Peyer's patch (tissue), 4 donors: ENCODE measurements at regions not wholly inside any gene's neighbourhood (a gene's known extent, or its start where the extent isn't known, plus 50 kb on each side); places are given as distances from the start of the nearest gene placed in this dataset.

Experiments
- DNase-seq, 3 donors: peaks; one replicate each; pipeline ENCODE4 v3.0.0-alpha.2; 2017 to 2019
- H3K27ac ChIP-seq, 4 donors: fragments of 200-600 bp; sonication (generic); one replicate each; pipeline ENCODE4 v1.5.1; 2016 to 2019
- H3K27me3 ChIP-seq, 2 donors: fragments of 200-600 bp; sonication (generic); one replicate each; pipeline ENCODE4 v1.5.1; 2019
- H3K36me3 ChIP-seq, 3 donors: fragments of 200-600 bp; sonication (generic); one replicate each; pipeline ENCODE4 v1.5.1; 2016 to 2019
- H3K4me1 ChIP-seq, 4 donors: fragments of 200-600 bp; sonication (generic); one replicate each; pipeline ENCODE4 v1.5.1; 2016 to 2019
- H3K4me3 ChIP-seq, 4 donors: fragments of 200-600 bp; sonication (generic); 1 replicate in 3 of 4; 2 replicates in 1 of 4; pipeline ENCODE4 v1.5.1; 2016 to 2019; ENCODE audit warnings: mild to moderate bottlenecking in 1 of 4
- H3K9me3 ChIP-seq, 4 donors: fragments of 200-600 bp; sonication (generic); one replicate each; pipeline ENCODE4 v1.5.1; 2016 to 2019; ENCODE audit warnings: mild to moderate bottlenecking in 1 of 4
- CTCF ChIP-seq, 6 experiments: fragments of 450-650 bp in 4 of 6; fragments of 200-600 bp in 2 of 6; sonication (generic) in 1 of 6; IDR thresholded peaks; one replicate each; pipeline ENCODE4 v1.5.1; 2017 to 2019; ENCODE audit warnings: antibody characterized with exemption in 6 of 6, mild to moderate bottlenecking in 3 of 6, moderate library complexity in 1 of 6
- POLR2A ChIP-seq, 2 donors: fragments of 450-650 bp; IDR thresholded peaks; one replicate each; pipeline ENCODE4 v1.5.1; 2017; ENCODE audit warnings: antibody characterized with exemption in 2 of 2, mild to moderate bottlenecking in 2 of 2, moderate library complexity in 2 of 2

GRCh38 chr3:166340604-166341266 lies 503.5 kb upstream of the BCHE start:
- Histone ChIP-seq H3K27ac (no peak overlapping the region), H3K4me3 (no peak overlapping the region), H3K27me3 (no peaks in the 10 kb centered on the region), H3K36me3 (no peaks in the 10 kb centered on the region), H3K4me1 (no peaks in the 10 kb centered on the region), H3K9me3 (no peaks in the 10 kb centered on the region)
- no peak for DNase-seq
- TF ChIP-seq POLR2A (IDR thresholded peaks at IDR 0.05): no peak
- TF ChIP-seq CTCF (IDR thresholded peaks at IDR 0.05): no peak

GRCh38 chr3:166324401-166324800 lies 487.2 kb upstream of the BCHE start:
- no peaks in the 10 kb centered on the region for H3K27me3 ChIP-seq
- no peak overlapping the region for H3K4me3 ChIP-seq
- no peaks in the 10 kb centered on the region for H3K9me3 ChIP-seq
- no peaks in the 10 kb centered on the region for H3K36me3 ChIP-seq
- no peak overlapping the region for H3K27ac ChIP-seq
- no peak for DNase-seq
- H3K4me1 ChIP-seq: no peaks in the 10 kb centered on the region
- TF ChIP-seq CTCF (IDR thresholded peaks at IDR 0.05): no peak
- no peak for TF ChIP-seq POLR2A (IDR thresholded peaks at IDR 0.05)

- no peaks in the 10 kb centered on the region for H3K9me3 ChIP-seq
These were observed 485.2 kb upstream of the BCHE start for GRCh38 chr3:166322391-166322790.

GRCh38 chr3:166307756-166308350 lies 470.6 kb upstream of the BCHE start:
- Histone ChIP-seq H3K36me3 (no peaks in the 10 kb centered on the region), H3K27ac (no peak overlapping the region), H3K4me1 (no peaks in the 10 kb centered on the region), H3K9me3 (no peaks in the 10 kb centered on the region), H3K4me3 (no peak overlapping the region), H3K27me3 (no peaks in the 10 kb centered on the region)
- no peak for DNase-seq
- TF ChIP-seq CTCF (IDR thresholded peaks at IDR 0.05) (no peak), POLR2A (IDR thresholded peaks at IDR 0.05) (no peak)

More at GRCh38 chr3:166322391-166322790, 485.2 kb upstream of the BCHE start:
- Histone ChIP-seq H3K27ac (no peak overlapping the region), H3K4me3 (no peak overlapping the region), H3K36me3 (no peaks in the 10 kb centered on the region), H3K27me3 (no peaks in the 10 kb centered on the region), H3K4me1 (no peaks in the 10 kb centered on the region)
- no peak for DNase-seq
- TF ChIP-seq CTCF (IDR thresholded peaks at IDR 0.05) (no peak), POLR2A (IDR thresholded peaks at IDR 0.05) (no peak)

- DNase-seq: no peak
- Histone ChIP-seq H3K27me3 (no peaks in the 10 kb centered on the region), H3K4me1 (no peaks in the 10 kb centered on the region), H3K27ac (no peak overlapping the region), H3K36me3 (no peaks in the 10 kb centered on the region), H3K4me3 (no peak overlapping the region), H3K9me3 (no peaks in the 10 kb centered on the region)
- TF ChIP-seq CTCF (IDR thresholded peaks at IDR 0.05) (no peak), POLR2A (IDR thresholded peaks at IDR 0.05) (no peak)
These were observed 467.4 kb upstream of the BCHE start for GRCh38 chr3:166304584-166304983.
